BLaER1 (cell line): ENCODE measurements at regions not wholly inside any gene's neighbourhood (a gene's known extent, or its start where the extent isn't known, plus 50 kb on each side); places are given as distances from the start of the nearest gene placed in this dataset.

Source experiments
- H3K27ac ChIP-seq: shearing (Covaris generic); formaldehyde crosslinking; 2 replicates; pipeline ENCODE4 v1.8.1; 2022
- H3K27me3 ChIP-seq: shearing (Covaris generic); formaldehyde crosslinking; 2 replicates; pipeline ENCODE4 v1.8.1; 2022
- H3K36me3 ChIP-seq: shearing (Covaris generic); formaldehyde crosslinking; 2 replicates; pipeline ENCODE4 v1.8.1; 2022
- H3K4me1 ChIP-seq: shearing (Covaris generic); formaldehyde crosslinking; 2 replicates; pipeline ENCODE4 v1.8.1; 2022
- H3K4me2 ChIP-seq: shearing (Covaris generic); formaldehyde crosslinking; 2 replicates; pipeline ENCODE4 v1.8.1; 2022
- H3K4me3 ChIP-seq: shearing (Covaris generic); formaldehyde crosslinking; 2 replicates; pipeline ENCODE4 v1.8.1; 2022
- H3K9ac ChIP-seq: shearing (Covaris generic); formaldehyde crosslinking; 2 replicates; pipeline ENCODE4 v1.8.1; 2022
- H3K9me3 ChIP-seq: shearing (Covaris generic); formaldehyde crosslinking; 2 replicates; pipeline ENCODE4 v1.8.1; 2022
- H4K20me1 ChIP-seq: shearing (Covaris generic); formaldehyde crosslinking; 2 replicates; pipeline ENCODE4 v1.8.1; 2022
- Cebpa-rat ChIP-seq: shearing (Covaris generic); IDR thresholded peaks from 2 replicates; pipeline ENCODE4 v1.8.1; 2022

DNA sequence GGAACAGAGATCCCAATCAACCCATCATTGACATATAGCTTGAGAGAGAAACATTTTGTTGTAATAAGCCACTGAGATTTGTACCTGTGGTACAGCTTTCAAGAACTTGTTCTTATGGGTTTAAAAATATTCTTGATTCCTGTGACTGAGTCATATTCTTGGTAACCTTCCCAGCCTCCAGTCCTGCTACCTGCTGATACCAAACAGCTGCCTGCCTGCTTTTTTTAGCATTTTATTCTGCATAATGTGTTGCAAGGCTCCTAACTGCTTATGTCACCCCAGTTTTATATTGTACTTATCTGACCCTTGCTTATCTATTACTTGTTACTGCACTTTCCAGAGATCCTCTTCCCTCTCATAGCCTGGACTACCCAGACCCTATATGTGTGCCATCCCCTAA, 349.3 kb upstream of the SOX2 start:
- Histone ChIP-seq H3K27me3 (no peaks in the 10 kb centered on the region), H3K27ac (no peak overlapping the region), H3K4me2 (no peak overlapping the region), H3K4me1 (peaks cover 25% of the 10 kb centered on the region), H3K36me3 (no peaks in the 10 kb centered on the region), H3K4me3 (no peak overlapping the region), H4K20me1 (no peaks in the 10 kb centered on the region), H3K9me3 (peaks cover 3% of the 10 kb centered on the region; the same call in 1 of the 2 replicates), H3K9ac (no peak overlapping the region)
- no peak for TF ChIP-seq Cebpa-rat

DNA sequence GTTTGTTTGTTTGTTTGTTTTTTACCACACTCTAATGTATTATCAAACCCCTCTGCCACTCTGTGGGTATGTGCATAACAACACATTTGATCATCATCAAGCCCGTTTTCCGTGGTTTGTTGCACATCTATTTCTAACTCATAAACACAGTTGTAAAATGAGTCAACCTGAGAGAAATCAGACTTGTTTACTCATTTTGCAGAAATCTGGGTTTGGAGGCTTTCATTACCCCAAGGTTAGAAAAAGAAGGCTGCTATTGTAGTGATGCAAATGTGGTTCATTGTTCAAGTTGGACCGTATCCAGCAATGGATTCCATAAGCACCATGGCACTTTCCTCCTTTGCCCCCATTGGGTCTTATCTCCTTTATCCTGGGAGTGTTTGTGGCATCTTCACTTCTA, 353.2 kb upstream of the SOX2 start:
- Histone ChIP-seq H3K9me3 (peaks cover 3% of the 10 kb centered on the region; the same call in 1 of the 2 replicates), H4K20me1 (no peaks in the 10 kb centered on the region), H3K4me2 (peak overlapping the region; percentile 60), H3K9ac (no peak overlapping the region), H3K4me1 (peaks cover 19% of the 10 kb centered on the region), H3K36me3 (no peaks in the 10 kb centered on the region), H3K27ac (no peak overlapping the region), H3K27me3 (no peaks in the 10 kb centered on the region), H3K4me3 (no peak overlapping the region)
- no peak for TF ChIP-seq Cebpa-rat

DNA sequence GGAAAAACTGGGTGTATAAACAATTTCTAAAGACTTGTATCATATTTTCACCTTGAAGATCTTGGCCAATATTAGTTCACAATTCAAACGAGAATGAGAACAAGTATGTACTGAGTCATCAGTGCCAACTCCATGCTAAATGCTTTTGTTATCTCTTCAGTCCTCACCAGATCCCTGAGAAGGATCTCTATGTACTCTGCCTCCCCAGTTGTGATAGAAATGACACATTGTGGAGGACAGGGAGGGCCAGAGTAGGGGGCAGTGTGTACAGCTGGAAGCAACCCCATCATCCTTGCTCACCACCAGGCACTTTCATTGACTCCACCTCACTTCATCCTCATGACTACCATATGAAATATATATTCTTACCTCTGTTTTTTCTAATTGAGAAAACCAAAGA, 353.7 kb upstream of the SOX2 start:
- Histone ChIP-seq H3K4me1 (peaks cover 19% of the 10 kb centered on the region), H4K20me1 (no peaks in the 10 kb centered on the region), H3K36me3 (no peaks in the 10 kb centered on the region), H3K4me2 (peak overlapping the region; percentile 60; the same call in 1 of the 2 replicates), H3K9me3 (peaks cover 3% of the 10 kb centered on the region; the same call in 1 of the 2 replicates), H3K9ac (no peak overlapping the region), H3K27ac (no peak overlapping the region), H3K27me3 (no peaks in the 10 kb centered on the region), H3K4me3 (no peak overlapping the region)
- no peak for TF ChIP-seq Cebpa-rat

DNA sequence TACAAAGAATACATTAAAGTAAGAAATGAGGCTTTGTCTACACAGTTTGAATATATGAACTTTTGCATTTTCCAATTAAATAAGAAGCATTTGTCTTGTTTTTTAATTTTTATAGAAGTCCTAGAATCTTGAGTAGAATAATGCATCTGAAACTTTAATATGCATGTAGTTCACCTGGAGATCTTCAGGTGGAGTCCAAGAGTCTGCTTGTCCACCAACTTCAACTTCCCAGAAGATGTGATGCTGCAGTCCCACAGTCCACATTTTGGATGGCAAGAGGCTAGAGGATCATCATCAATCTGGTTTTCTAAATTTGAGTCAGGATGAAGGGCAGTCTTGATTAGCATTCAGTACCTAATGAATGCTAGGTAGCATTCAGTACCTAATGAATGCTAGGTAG, 357.6 kb upstream of the SOX2 start:
- TF ChIP-seq Cebpa-rat: no peak
- Histone ChIP-seq H3K36me3 (no peaks in the 10 kb centered on the region), H3K4me1 (peaks cover 12% of the 10 kb centered on the region), H4K20me1 (no peaks in the 10 kb centered on the region), H3K4me3 (no peak overlapping the region), H3K9ac (no peak overlapping the region), H3K27me3 (no peaks in the 10 kb centered on the region), H3K27ac (no peak overlapping the region), H3K4me2 (no peak overlapping the region), H3K9me3 (no peaks in the 10 kb centered on the region)

DNA sequence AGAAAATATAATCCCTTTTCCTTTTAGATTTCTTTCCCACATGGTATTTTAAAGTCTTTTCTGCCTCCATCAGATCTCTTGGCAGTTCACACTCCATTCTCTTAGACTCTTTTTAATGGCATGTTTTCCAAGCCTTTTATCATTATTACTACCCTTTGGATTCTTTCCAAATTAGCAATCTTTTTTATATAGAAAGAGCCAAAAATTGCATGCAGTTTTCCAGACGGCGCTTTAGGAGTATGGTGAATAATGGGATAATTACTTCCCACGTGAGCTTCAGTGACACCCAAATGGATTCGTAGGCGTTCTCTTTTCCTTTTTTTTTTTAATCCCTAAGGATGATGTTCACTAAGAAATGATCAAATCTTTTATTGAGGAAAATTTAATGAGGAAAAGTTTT, 354.8 kb upstream of the DNAJC19 start:
- H3K9ac ChIP-seq: no peak overlapping the region
- no peaks in the 10 kb centered on the region for H3K4me1 ChIP-seq
- no peak overlapping the region for H3K4me2 ChIP-seq
- H3K9me3 ChIP-seq: no peaks in the 10 kb centered on the region
- H3K27ac ChIP-seq: no peak overlapping the region
- no peaks in the 10 kb centered on the region for H3K36me3 ChIP-seq
- no peaks in the 10 kb centered on the region for H3K27me3 ChIP-seq
- H3K4me3 ChIP-seq: no peak overlapping the region
- TF ChIP-seq Cebpa-rat: no peak
- H4K20me1 ChIP-seq: no peaks in the 10 kb centered on the region

DNA sequence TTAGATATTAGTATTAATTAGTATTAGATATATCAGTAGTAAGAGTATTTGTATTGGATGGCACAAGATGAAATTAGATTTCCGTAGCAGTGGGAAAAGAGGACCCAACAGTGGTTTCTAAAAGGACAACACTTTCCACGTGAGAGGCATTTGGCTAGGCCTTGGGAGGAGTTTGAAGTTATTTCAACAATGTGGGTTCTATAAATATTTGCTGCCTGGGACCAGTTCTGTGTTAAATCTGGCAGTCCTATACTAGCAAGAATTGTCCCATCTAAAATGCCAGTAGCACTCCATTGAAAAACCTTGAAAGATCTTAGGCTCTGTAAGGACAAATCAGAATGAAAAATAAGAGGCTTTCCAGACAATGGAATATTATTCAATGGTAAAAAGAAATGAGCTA, 347.1 kb upstream of the DNAJC19 start:
- H3K36me3 ChIP-seq: no peaks in the 10 kb centered on the region
- TF ChIP-seq Cebpa-rat: no peak

DNA sequence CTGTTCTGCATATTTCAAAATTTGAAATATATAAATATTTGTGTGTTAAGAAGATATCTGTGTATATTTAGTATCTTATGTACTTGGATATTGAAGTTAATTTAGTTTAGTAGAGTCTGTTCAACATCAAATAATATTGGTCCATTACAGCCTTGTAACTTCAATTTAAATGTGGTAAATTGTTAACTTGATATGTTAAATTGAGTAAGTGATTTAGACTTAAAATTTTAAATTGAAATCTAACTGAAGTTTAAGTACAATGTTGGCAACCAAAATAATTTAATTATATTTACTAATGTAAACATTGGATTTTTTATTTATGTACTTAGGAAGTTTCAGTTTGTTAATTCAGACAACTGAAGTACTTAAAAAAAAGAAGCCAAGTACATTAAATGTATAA, 343.9 kb upstream of the DNAJC19 start:
- no peaks in the 10 kb centered on the region for H3K36me3 ChIP-seq
- H3K4me2 ChIP-seq: no peak overlapping the region
- no peaks in the 10 kb centered on the region for H3K4me1 ChIP-seq
- H3K9me3 ChIP-seq: no peaks in the 10 kb centered on the region
- no peaks in the 10 kb centered on the region for H4K20me1 ChIP-seq
- no peaks in the 10 kb centered on the region for H3K27me3 ChIP-seq
- no peak overlapping the region for H3K4me3 ChIP-seq
- no peak overlapping the region for H3K9ac ChIP-seq
- no peak overlapping the region for H3K27ac ChIP-seq
- TF ChIP-seq Cebpa-rat: no peak

More for the DNA sequence above, 347.1 kb upstream of the DNAJC19 start:
- Histone ChIP-seq H3K4me1 (no peaks in the 10 kb centered on the region), H3K4me3 (no peak overlapping the region), H3K9me3 (no peaks in the 10 kb centered on the region), H3K27me3 (no peaks in the 10 kb centered on the region), H4K20me1 (no peaks in the 10 kb centered on the region), H3K27ac (no peak overlapping the region), H3K9ac (no peak overlapping the region), H3K4me2 (no peak overlapping the region)

DNA sequence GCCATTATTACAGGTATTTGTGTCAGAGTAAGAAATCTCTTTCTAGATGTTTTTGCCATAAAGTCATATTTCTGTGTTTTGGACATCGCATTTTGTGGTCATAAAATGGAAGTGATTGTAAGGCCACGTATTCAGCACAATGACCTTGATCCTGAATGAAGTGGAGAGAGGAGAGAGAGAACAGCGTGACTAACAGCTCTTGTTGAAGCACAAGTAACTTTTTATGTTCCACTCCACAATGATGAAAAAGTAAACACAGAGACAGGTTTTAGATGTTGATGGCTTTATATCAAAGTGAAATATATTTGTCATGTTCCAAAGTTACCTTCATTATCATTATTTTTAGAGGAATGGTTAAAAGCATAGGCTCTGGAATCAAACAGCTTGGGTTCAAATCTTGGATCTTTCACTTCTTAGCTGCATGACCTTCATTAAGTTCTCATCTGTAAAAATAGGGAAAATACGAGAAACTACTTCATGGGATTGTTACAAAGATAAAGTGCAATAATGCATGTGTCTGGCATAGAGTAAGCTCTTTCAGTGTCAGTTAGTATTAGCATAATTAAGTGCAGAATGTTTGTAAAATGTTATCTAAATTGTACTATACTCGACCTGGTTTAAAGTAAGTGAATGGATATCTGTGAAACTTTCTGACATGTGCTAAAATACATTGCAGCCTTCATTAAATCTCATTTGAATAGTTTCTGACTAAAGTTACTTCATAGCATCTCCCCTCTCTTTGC, 341.5 kb upstream of the DNAJC19 start:
- no peak overlapping the region for H3K9ac ChIP-seq
- H4K20me1 ChIP-seq: no peaks in the 10 kb centered on the region
- H3K27me3 ChIP-seq: no peaks in the 10 kb centered on the region
- no peaks in the 10 kb centered on the region for H3K4me1 ChIP-seq
- TF ChIP-seq Cebpa-rat: no peak
- H3K27ac ChIP-seq: no peak overlapping the region
- H3K9me3 ChIP-seq: no peaks in the 10 kb centered on the region
- no peaks in the 10 kb centered on the region for H3K36me3 ChIP-seq
- H3K4me2 ChIP-seq: no peak overlapping the region
- H3K4me3 ChIP-seq: no peak overlapping the region

DNA sequence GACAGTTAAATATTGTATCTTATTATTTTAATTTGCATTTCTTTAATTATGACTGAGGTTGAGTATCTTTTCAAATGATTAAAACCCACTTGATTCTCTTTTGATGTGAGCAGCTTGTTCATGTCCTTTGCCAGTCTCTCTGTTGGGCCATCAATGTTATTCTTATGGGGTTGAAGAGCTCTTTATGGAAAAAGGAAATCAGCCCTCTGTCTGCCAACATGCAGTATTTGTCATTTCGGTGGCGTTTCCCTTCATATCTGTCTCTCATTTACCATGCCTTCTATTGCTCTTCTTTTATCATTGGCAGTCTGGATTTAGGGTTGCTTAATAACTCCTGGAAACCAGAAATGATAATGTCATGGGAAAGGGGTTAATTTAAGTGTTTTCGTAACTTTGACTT, 340.7 kb upstream of the DNAJC19 start:
- no peak for TF ChIP-seq Cebpa-rat
- Histone ChIP-seq H3K27ac (no peak overlapping the region), H3K36me3 (no peaks in the 10 kb centered on the region), H3K9me3 (no peaks in the 10 kb centered on the region), H3K9ac (no peak overlapping the region), H3K4me3 (no peak overlapping the region), H4K20me1 (no peaks in the 10 kb centered on the region), H3K4me1 (no peaks in the 10 kb centered on the region), H3K27me3 (no peaks in the 10 kb centered on the region), H3K4me2 (no peak overlapping the region)

DNA sequence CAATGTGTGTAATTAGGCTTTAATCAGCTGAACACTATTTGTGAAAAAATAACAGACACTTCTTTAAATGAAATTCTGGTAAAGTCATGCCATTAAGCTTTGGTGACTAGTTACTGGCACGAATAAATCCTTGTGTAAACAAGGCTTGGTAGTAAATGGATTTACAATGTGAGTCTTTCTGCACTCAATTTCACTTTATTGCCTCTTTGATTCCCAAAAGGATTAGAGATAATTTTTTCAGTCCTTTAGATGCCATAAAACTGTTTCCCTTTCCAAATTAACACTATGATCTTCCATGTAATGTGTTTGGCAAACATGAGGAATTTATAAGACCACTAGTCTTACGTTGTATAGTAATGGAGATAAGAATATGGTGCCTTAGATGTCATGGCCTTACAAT, 339.5 kb upstream of the DNAJC19 start:
- Histone ChIP-seq H4K20me1 (no peaks in the 10 kb centered on the region), H3K4me2 (no peak overlapping the region), H3K27ac (no peak overlapping the region), H3K4me1 (no peaks in the 10 kb centered on the region), H3K9ac (no peak overlapping the region), H3K36me3 (no peaks in the 10 kb centered on the region), H3K9me3 (no peaks in the 10 kb centered on the region), H3K4me3 (no peak overlapping the region), H3K27me3 (no peaks in the 10 kb centered on the region)
- no peak for TF ChIP-seq Cebpa-rat

DNA sequence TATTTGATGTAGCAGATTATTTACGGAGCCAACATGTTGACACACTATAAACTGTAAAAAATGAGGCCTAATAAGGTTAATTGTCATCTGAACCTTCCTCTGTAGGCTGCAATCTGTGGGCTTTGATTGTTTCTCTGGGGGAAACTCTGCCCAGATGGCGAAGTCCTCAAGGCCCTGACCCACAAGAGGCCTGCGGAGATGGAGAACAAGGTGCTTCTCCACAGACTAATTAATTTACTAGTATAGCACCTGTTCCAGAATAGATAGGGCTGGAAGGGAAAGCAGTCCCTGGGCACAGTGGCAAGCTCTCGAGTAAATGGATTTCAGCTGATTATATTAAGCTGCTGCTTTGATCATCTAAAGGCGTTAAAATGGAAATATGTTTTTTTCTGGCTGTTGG, 338.8 kb upstream of the DNAJC19 start:
- H3K27me3 ChIP-seq: no peaks in the 10 kb centered on the region
- H3K36me3 ChIP-seq: no peaks in the 10 kb centered on the region
- H3K4me3 ChIP-seq: no peak overlapping the region
- H3K9ac ChIP-seq: no peak overlapping the region
- no peak overlapping the region for H3K27ac ChIP-seq
- H3K4me1 ChIP-seq: no peaks in the 10 kb centered on the region
- H3K4me2 ChIP-seq: no peak overlapping the region
- H3K9me3 ChIP-seq: no peaks in the 10 kb centered on the region
- no peaks in the 10 kb centered on the region for H4K20me1 ChIP-seq
- TF ChIP-seq Cebpa-rat: no peak
